HepG2 (cell line): ENCODE measurements at regions not wholly inside any gene's neighbourhood (a gene's known extent, or its start where the extent isn't known, plus 50 kb on each side); places are given as distances from the start of the nearest gene placed in this dataset.

Experiments
- ATAC-seq: fragments of 200-7000 bp; cut with Tn5 transposase; 3 replicates; pipeline ENCODE4 v1.9.1; 2020; ENCODE audit warnings: mild to moderate bottlenecking, moderate library complexity
- BruUV-seq: library from RNA; stranded (reverse); fragments of 400-500 nt; replicated peaks from 2 replicates; lab custom pipeline; 2021; lab: Mats Ljungman, UMichigan
- CTCF ChIA-PET: fragments of 300-600 bp; formaldehyde crosslinking; extraction: SDS; loops from one replicate; lab custom pipeline; 2021; ENCODE audit warnings: low total read pairs, inconsistent platforms, low intra/inter-chr PET ratio; lab: Yijun Ruan, JAX
- POLR2A ChIA-PET: fragments of 350-600 bp; sonication (Branson Sonifier 250); formaldehyde crosslinking; loops from one replicate; lab custom pipeline; 2020; ENCODE audit warnings: antibody characterized with exemption, inconsistent platforms; lab: Yijun Ruan, JAX
- DNase-seq: peaks from one replicate; pipeline ENCODE4 v3.0.0-alpha.2; 2015; ENCODE audit warnings: low spot score
- FAIRE-seq: peaks from 3 replicates; lab custom pipeline; 2011; peaks lifted over from hg19 to GRCh38; lab: Jason Lieb, UNC
- H2AFZ ChIP-seq: one replicate; pipeline ENCODE4 v1.6.1; 2011; ENCODE audit warnings: low read length, inconsistent platforms
- H3K27ac ChIP-seq: fragments of 300-600 bp; 3 replicates; pipeline ENCODE4 v1.8.0; 2011; ENCODE audit warnings: mixed run types, mild to moderate bottlenecking, mixed read lengths, low read length, inconsistent platforms; ENCODE audit not compliant: insufficient read depth; ENCODE audit errors: extremely low read length
- H3K27me3 ChIP-seq, 2 experiments: fragments of 200-600 bp in 1 of 2; 2 replicates in 1 of 2; 3 replicates in 1 of 2; pipeline versions ENCODE4 v1.6.0 to v1.8.0; 2011; ENCODE audit warnings: low read length in 2 of 2, mild to moderate bottlenecking in 2 of 2, moderate library complexity in 2 of 2, inconsistent platforms in 1 of 2; ENCODE audit not compliant: insufficient read depth in 2 of 2, control insufficient read depth in 1 of 2
- H3K36me3 ChIP-seq, 2 experiments: fragments of 200-600 bp in 1 of 2; replicated peaks in 1 of 2; 2 replicates in 1 of 2; 3 replicates in 1 of 2; pipeline versions ENCODE4 v1.5.1 to v1.8.0; 2011; ENCODE audit warnings: low read length in 2 of 2, inconsistent platforms in 1 of 2; ENCODE audit not compliant: insufficient read depth in 2 of 2, control insufficient read depth in 1 of 2
- H3K4me1 ChIP-seq: 2 replicates; pipeline ENCODE4 v1.5.1; 2012; ENCODE audit warnings: low read length, inconsistent platforms; ENCODE audit not compliant: insufficient read depth
- H3K4me2 ChIP-seq: 2 replicates; pipeline ENCODE4 v1.6.0; 2011; ENCODE audit warnings: low read depth, low read length, inconsistent platforms
- H3K4me3 ChIP-seq, 3 experiments: fragments of 200-600 bp in 1 of 3; sonication (generic), shearing (Covaris generic) in 1 of 3; replicated peaks in 1 of 3; 2 replicates each; pipeline ENCODE4 v1.5.1; 2011 to 2016; ENCODE audit warnings: low read length in 3 of 3, inconsistent platforms in 2 of 3, low read depth in 2 of 3, mild to moderate bottlenecking in 2 of 3, control low read depth in 1 of 3, mixed read lengths in 1 of 3; ENCODE audit not compliant: insufficient read depth in 1 of 3
- H3K79me2 ChIP-seq: one replicate; pipeline ENCODE4 v1.6.1; 2011; ENCODE audit warnings: low read length, inconsistent platforms; ENCODE audit not compliant: insufficient read depth
- H3K9ac ChIP-seq: 2 replicates; pipeline ENCODE4 v1.6.0; 2011; ENCODE audit warnings: mild to moderate bottlenecking, low read depth, low read length, inconsistent platforms; ENCODE audit not compliant: insufficient read depth
- H3K9me3 ChIP-seq: 2 replicates; pipeline ENCODE4 v1.5.1; 2012; ENCODE audit warnings: mild to moderate bottlenecking, low read length
- H4K20me1 ChIP-seq: 2 replicates; pipeline ENCODE4 v1.6.0; 2011; ENCODE audit warnings: inconsistent platforms, mild to moderate bottlenecking, low read length, moderate library complexity; ENCODE audit not compliant: insufficient read depth
- ARID5B ChIP-seq: IDR thresholded peaks from 2 replicates; pipeline ENCODE4 v1.4.0; 2020; ENCODE audit warnings: mild to moderate bottlenecking, missing genetic modification reagents
- ARNTL ChIP-seq: sonication (generic); formaldehyde crosslinking; IDR thresholded peaks from 2 replicates; pipeline ENCODE4 v1.4.0; 2020; ENCODE audit warnings: mild to moderate bottlenecking, missing genetic modification reagents
- GPN1 ChIP-seq: sonication (generic); formaldehyde crosslinking; IDR thresholded peaks from 2 replicates; pipeline ENCODE4 v1.5.1; 2020; ENCODE audit warnings: missing genetic modification reagents, borderline replicate concordance
- HBP1 ChIP-seq: IDR thresholded peaks from 2 replicates; pipeline ENCODE4 v1.6.1; 2016; ENCODE audit warnings: low read depth, control low read depth
- IRF1 ChIP-seq: sonication (generic); formaldehyde crosslinking; IDR thresholded peaks from 2 replicates; pipeline ENCODE4 v1.4.0; 2020; ENCODE audit warnings: low read depth, mild to moderate bottlenecking, missing genetic modification reagents
- KDM3A ChIP-seq: IDR thresholded peaks from 2 replicates; pipeline ENCODE4 v1.6.1; 2018; ENCODE audit warnings: low read depth, missing compliant biosample characterization
- NR2C2 ChIP-seq: sonication (generic); formaldehyde crosslinking; IDR thresholded peaks from 2 replicates; pipeline ENCODE4 v1.4.0; 2020; ENCODE audit warnings: missing genetic modification reagents, mild to moderate bottlenecking, moderate library complexity, borderline replicate concordance
- SIX1 ChIP-seq: sonication (generic); formaldehyde crosslinking; IDR thresholded peaks from 2 replicates; pipeline ENCODE4 v1.4.0; 2020; ENCODE audit warnings: missing genetic modification reagents, borderline replicate concordance
- SP2 ChIP-seq: sonication (generic); formaldehyde crosslinking; IDR thresholded peaks from 2 replicates; pipeline ENCODE4 v1.5.1; 2020; ENCODE audit warnings: mild to moderate bottlenecking, missing genetic modification reagents
- STAG1 ChIP-seq: sonication (generic); formaldehyde crosslinking; IDR thresholded peaks from 2 replicates; pipeline ENCODE4 v1.4.0; 2020; ENCODE audit warnings: missing genetic modification reagents
- ZNF138 ChIP-seq: sonication (generic); formaldehyde crosslinking; IDR thresholded peaks from 2 replicates; pipeline ENCODE4 v1.5.0; 2020; ENCODE audit warnings: mild to moderate bottlenecking, low read depth, missing genetic modification reagents
- ZNF33A ChIP-seq: sonication (generic); formaldehyde crosslinking; IDR thresholded peaks from 2 replicates; pipeline ENCODE4 v1.5.1; 2020; ENCODE audit warnings: missing genetic modification reagents, mild to moderate bottlenecking, moderate library complexity, borderline replicate concordance
- ZNF513 ChIP-seq: sonication (generic); formaldehyde crosslinking; conservative IDR thresholded peaks from 2 replicates; pipeline ENCODE4 v1.5.0; 2020; ENCODE audit warnings: missing genetic modification reagents
- ZNF605 ChIP-seq: sonication (generic); formaldehyde crosslinking; IDR thresholded peaks from 2 replicates; pipeline ENCODE4 v1.8.0; 2022; ENCODE audit warnings: mild to moderate bottlenecking, missing genetic modification reagents
- ZNF737 ChIP-seq: sonication (generic); formaldehyde crosslinking; IDR thresholded peaks from 2 replicates; pipeline ENCODE4 v1.5.0; 2020; ENCODE audit warnings: missing genetic modification reagents, mild to moderate bottlenecking, borderline replicate concordance
- WGBS: methylation state at CpG from one replicate; pipeline ENCODE4 v1.1.6; 2017; ENCODE audit warnings: low lambda C conversion rate; 5-methylcytosine and 5-hydroxymethylcytosine counted together
- in situ Hi-C: cut with HindIII; loops from 2 replicates; pipeline ENCODE4 v1.10.0; 2017; ENCODE audit warnings: low pct_unique_long_range_greater_than_20kb; ENCODE audit not compliant: extremely low pct_ligation_motif_present
- intact Hi-C: fragments of 100-400 bp; cut with micrococcal nuclease; formaldehyde crosslinking; loops from one replicate; pipeline ENCODE4 v1.10.0; 2022; ENCODE audit not compliant: unreplicated experiment

GRCh38 chr18:57910817-57911216, 107.7 kb upstream of the ATP8B1 start:
- H3K27ac ChIP-seq: no peak overlapping the region
- intact Hi-C loops (no loop called here), in situ Hi-C loops (loop anchor here (25.0 kb wide), 1 partner anchor 851 kb away; no protein-coding TSS in a partner anchor)
- no peak for DNase-seq
- POLR2A ChIA-PET: no interaction called here
- no peak overlapping the region for H3K9ac ChIP-seq
- H3K9me3 ChIP-seq: no peaks in the 10 kb centered on the region
- no peaks in the 10 kb centered on the region for H3K36me3 ChIP-seq
- H3K79me2 ChIP-seq: no peaks in the 10 kb centered on the region
- CTCF ChIA-PET: no interaction called here
- 76% methylated on average over 7 of the region's 7 CpGs for WGBS
- no peak overlapping the region for H2AFZ ChIP-seq
- no peak overlapping the region for H3K4me2 ChIP-seq
- FAIRE-seq: no peak
- H3K4me1 ChIP-seq: peaks cover 12% of the 10 kb centered on the region
- no peak overlapping the region for H3K4me3 ChIP-seq
- BruUV-seq: no TSS peak
- peak; percentile 67 for ATAC-seq
- no peaks in the 10 kb centered on the region for H4K20me1 ChIP-seq
- 0 out of 5 replicates have a peak, but pooled peaks cover 0 to 7% of the 10 kb centered on the region in 2 experiments for H3K27me3 ChIP-seq
- no peak for TF ChIP-seq IRF1 (CRISPR knock-in tag)
- TF ChIP-seq ARID5B (CRISPR knock-in tag): no peak
- no peak for TF ChIP-seq ZNF737 (CRISPR knock-in tag)
- TF ChIP-seq NR2C2 (CRISPR knock-in tag): peak; percentile 32; the same call in 1 of the 2 replicates
- no peak for TF ChIP-seq SIX1 (CRISPR knock-in tag)
- no peak for TF ChIP-seq GPN1 (CRISPR knock-in tag)
- TF ChIP-seq ZNF33A: no peak
- TF ChIP-seq STAG1 (CRISPR knock-in tag): peak; percentile 39; the same call in 1 of the 2 replicates
- TF ChIP-seq ARNTL: no peak
- TF ChIP-seq KDM3A (CRISPR knock-in tag): no peak
- TF ChIP-seq ZNF605 (CRISPR knock-in tag): no peak
- no peak for TF ChIP-seq ZNF513 (CRISPR knock-in tag)
- no peak for TF ChIP-seq HBP1
- no peak for TF ChIP-seq SP2
- no peak for TF ChIP-seq ZNF138
